SH-SY5Y (cell line): ENCODE measurements at regions not wholly inside any gene's neighbourhood (a gene's known extent, or its start where the extent isn't known, plus 50 kb on each side); places are given as distances from the start of the nearest gene placed in this dataset.

Experiments used
- GATA2 ChIP-seq: IDR thresholded peaks from 2 replicates; pipeline ENCODE4 v1.6.1; 2011; ENCODE audit warnings: mild to moderate bottlenecking, low read depth, low read length
- GATA3 ChIP-seq: IDR thresholded peaks from 2 replicates; pipeline ENCODE4 v1.6.1; 2011; ENCODE audit warnings: low read depth, mild to moderate bottlenecking, low read length, moderate library complexity

- TF ChIP-seq GATA2 (no peak), GATA3 (no peak)
These were observed 225.3 kb upstream of the CLINT1 start for GRCh38 chr5:158084292-158084691.
